ENCODE measurements at regions not wholly inside any gene's neighbourhood (a gene's known extent, or its start where the extent isn't known, plus 50 kb on each side); places are given as distances from the start of the nearest gene placed in this dataset.

DNA sequence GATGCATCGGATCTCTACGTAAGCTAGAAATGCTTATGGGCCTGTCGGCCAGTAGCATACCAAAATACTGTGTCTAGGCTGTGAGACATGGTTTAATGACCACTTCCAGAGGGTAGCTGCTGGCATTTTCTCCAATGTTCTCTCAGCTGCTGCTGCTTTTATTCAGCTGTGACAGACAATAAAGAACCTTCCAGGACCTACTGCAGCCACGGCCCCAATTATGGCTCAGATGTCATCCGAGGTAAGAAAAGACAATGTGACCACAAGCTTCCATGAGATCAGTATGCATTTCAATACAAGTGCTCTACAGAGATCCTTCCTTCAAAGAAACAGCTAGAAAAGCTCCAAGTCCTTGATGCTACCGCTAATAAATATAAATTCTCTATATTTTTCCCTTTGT lies 256.2 kb downstream of the SDHAF3 start:
- TF ChIP-seq, protein P1, sequence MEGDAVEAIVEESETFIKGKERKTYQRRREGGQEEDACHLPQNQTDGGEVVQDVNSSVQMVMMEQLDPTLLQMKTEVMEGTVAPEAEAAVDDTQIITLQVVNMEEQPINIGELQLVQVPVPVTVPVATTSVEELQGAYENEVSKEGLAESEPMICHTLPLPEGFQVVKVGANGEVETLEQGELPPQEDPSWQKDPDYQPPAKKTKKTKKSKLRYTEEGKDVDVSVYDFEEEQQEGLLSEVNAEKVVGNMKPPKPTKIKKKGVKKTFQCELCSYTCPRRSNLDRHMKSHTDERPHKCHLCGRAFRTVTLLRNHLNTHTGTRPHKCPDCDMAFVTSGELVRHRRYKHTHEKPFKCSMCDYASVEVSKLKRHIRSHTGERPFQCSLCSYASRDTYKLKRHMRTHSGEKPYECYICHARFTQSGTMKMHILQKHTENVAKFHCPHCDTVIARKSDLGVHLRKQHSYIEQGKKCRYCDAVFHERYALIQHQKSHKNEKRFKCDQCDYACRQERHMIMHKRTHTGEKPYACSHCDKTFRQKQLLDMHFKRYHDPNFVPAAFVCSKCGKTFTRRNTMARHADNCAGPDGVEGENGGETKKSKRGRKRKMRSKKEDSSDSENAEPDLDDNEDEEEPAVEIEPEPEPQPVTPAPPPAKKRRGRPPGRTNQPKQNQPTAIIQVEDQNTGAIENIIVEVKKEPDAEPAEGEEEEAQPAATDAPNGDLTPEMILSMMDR (conservative IDR thresholded peaks at IDR 0.05), result no peak
- TF ChIP-seq EZH2 (IDR thresholded peaks at IDR 0.05; ENCODE audit: low read depth), result no peak
